ENCODE measurements at regions not wholly inside any gene's neighbourhood (a gene's known extent, or its start where the extent isn't known, plus 50 kb on each side); places are given as distances from the start of the nearest gene placed in this dataset.
"Not testable (repeated sequence)": the region's sequence is repeated elsewhere in the genome, so short reads cannot be mapped to it uniquely, and the experiment has no call there.

- H3K4me3 ChIP-seq (ENCODE audit: low read depth, low read length, poor library complexity, severe bottlenecking) = no peak overlapping the region
- POLR2A ChIA-PET (ENCODE audit: low non-redundant PET) = no interaction called here
- H3K4me1 ChIP-seq (ENCODE audit: insufficient read depth, low read length, poor library complexity, severe bottlenecking) = no peaks in the 10 kb centered on the region
- CTCF ChIA-PET = no interaction called here
- no peaks in the 10 kb centered on the region for H3K9me3 ChIP-seq (ENCODE audit: low read depth, low read length, poor library complexity, severe bottlenecking)
- no peak for DNase-seq (ENCODE audit: low spot score)
- TF ChIP-seq CTCF (conservative IDR thresholded peaks at IDR 0.05; ENCODE audit: low read depth, low read length) (no peak), EZH2 (IDR thresholded peaks at IDR 0.05; ENCODE audit: borderline replicate concordance, low read depth, low read length, poor library complexity, severe bottlenecking) (no peak)
- H3K27ac ChIP-seq (ENCODE audit: low read depth, low read length, poor library complexity, severe bottlenecking) = no peak overlapping the region
- intact Hi-C loops (cut with micrococcal nuclease; ENCODE audit: unreplicated experiment) = no loop called here
- no peaks in the 10 kb centered on the region for H3K36me3 ChIP-seq (ENCODE audit: insufficient read depth, low read length, poor library complexity, severe bottlenecking)
- peaks cover 21% of the 10 kb centered on the region for H3K27me3 ChIP-seq (replicated peaks; ENCODE audit: insufficient read depth, low read depth, low read length, poor library complexity)
- no TSS peak for BruUV-seq (replicated peaks)
Observed at GRCh38 chr2:45102141-45102540, 92.9 kb upstream of the SIX2 start.

GRCh38 chr2:45096996-45097395 is 87.7 kb upstream of the SIX2 start:
- intact Hi-C loops (cut with micrococcal nuclease; ENCODE audit: unreplicated experiment) = no loop called here
- H3K36me3 ChIP-seq (ENCODE audit: insufficient read depth, low read length, poor library complexity, severe bottlenecking) = no peaks in the 10 kb centered on the region
- POLR2A ChIA-PET (ENCODE audit: low non-redundant PET) = no interaction called here
- peaks cover 48% of the 10 kb centered on the region for H3K27me3 ChIP-seq (replicated peaks; ENCODE audit: insufficient read depth, low read depth, low read length, poor library complexity)
- TF ChIP-seq EZH2 (IDR thresholded peaks at IDR 0.05; ENCODE audit: borderline replicate concordance, low read depth, low read length, poor library complexity, severe bottlenecking) = no peak
- no peak for TF ChIP-seq CTCF (conservative IDR thresholded peaks at IDR 0.05; ENCODE audit: low read depth, low read length)
- H3K9me3 ChIP-seq (ENCODE audit: low read depth, low read length, poor library complexity, severe bottlenecking) = no peaks in the 10 kb centered on the region
- no peak overlapping the region for H3K4me3 ChIP-seq (ENCODE audit: low read depth, low read length, poor library complexity, severe bottlenecking)
- no peaks in the 10 kb centered on the region for H3K4me1 ChIP-seq (ENCODE audit: insufficient read depth, low read length, poor library complexity, severe bottlenecking)
- H3K27ac ChIP-seq (ENCODE audit: low read depth, low read length, poor library complexity, severe bottlenecking) = no peak overlapping the region
- DNase-seq (ENCODE audit: low spot score) = no peak
- BruUV-seq (replicated peaks) = no TSS peak
- CTCF ChIA-PET = no interaction called here

GRCh38 chr2:45096038-45096437 is 86.8 kb upstream of the SIX2 start:
- H3K4me1 ChIP-seq (ENCODE audit: insufficient read depth, low read length, poor library complexity, severe bottlenecking); intact Hi-C loops (cut with micrococcal nuclease; ENCODE audit: unreplicated experiment); DNase-seq (ENCODE audit: low spot score); POLR2A ChIA-PET (ENCODE audit: low non-redundant PET); H3K27ac ChIP-seq (ENCODE audit: low read depth, low read length, poor library complexity, severe bottlenecking); H3K9me3 ChIP-seq (ENCODE audit: low read depth, low read length, poor library complexity, severe bottlenecking); H3K4me3 ChIP-seq (ENCODE audit: low read depth, low read length, poor library complexity, severe bottlenecking); H3K36me3 ChIP-seq (ENCODE audit: insufficient read depth, low read length, poor library complexity, severe bottlenecking); CTCF ChIA-PET; BruUV-seq (replicated peaks): not testable (repeated sequence)
- H3K27me3 ChIP-seq (replicated peaks; ENCODE audit: insufficient read depth, low read depth, low read length, poor library complexity) = peaks cover 48% of the 10 kb centered on the region

- POLR2A ChIA-PET (ENCODE audit: low non-redundant PET) = no interaction called here
- no TSS peak for BruUV-seq (replicated peaks)
- no peaks in the 10 kb centered on the region for H3K4me1 ChIP-seq (ENCODE audit: insufficient read depth, low read length, poor library complexity, severe bottlenecking)
- no peaks in the 10 kb centered on the region for H3K36me3 ChIP-seq (ENCODE audit: insufficient read depth, low read length, poor library complexity, severe bottlenecking)
- CTCF ChIA-PET = no interaction called here
- intact Hi-C loops (cut with micrococcal nuclease; ENCODE audit: unreplicated experiment) = no loop called here
- no peaks in the 10 kb centered on the region for H3K9me3 ChIP-seq (ENCODE audit: low read depth, low read length, poor library complexity, severe bottlenecking)
- H3K27ac ChIP-seq (ENCODE audit: low read depth, low read length, poor library complexity, severe bottlenecking) = no peak overlapping the region
- H3K4me3 ChIP-seq (ENCODE audit: low read depth, low read length, poor library complexity, severe bottlenecking) = no peak overlapping the region
- H3K27me3 ChIP-seq (replicated peaks; ENCODE audit: insufficient read depth, low read depth, low read length, poor library complexity) = peaks cover 44% of the 10 kb centered on the region
- no peak for DNase-seq (ENCODE audit: low spot score)
- TF ChIP-seq CTCF (conservative IDR thresholded peaks at IDR 0.05; ENCODE audit: low read depth, low read length) (no peak), EZH2 (IDR thresholded peaks at IDR 0.05; ENCODE audit: borderline replicate concordance, low read depth, low read length, poor library complexity, severe bottlenecking) (no peak)
Observed at GRCh38 chr2:45093663-45094062, 84.4 kb upstream of the SIX2 start.

Measured in A673 (cell line).